H1 (cell line): ENCODE measurements at regions not wholly inside any gene's neighbourhood (a gene's known extent, or its start where the extent isn't known, plus 50 kb on each side); places are given as distances from the start of the nearest gene placed in this dataset.

Experiments used
- CTCF ChIA-PET: fragments of 300-600 bp; sonication (Branson Sonifier 250); formaldehyde crosslinking; loops from one replicate; lab custom pipeline; 2021; ENCODE audit not compliant: partially characterized antibody; lab: Charles Lee
- POLR2A ChIA-PET: fragments of 300-600 bp; sonication (Branson Sonifier 250); formaldehyde crosslinking; loops from one replicate; lab custom pipeline; 2021; ENCODE audit warnings: inconsistent platforms; ENCODE audit not compliant: partially characterized antibody; lab: Charles Lee
- DNase-seq, 2 experiments: peaks; one replicate each; pipeline versions ENCODE4 v3.0.0 to v3.0.0-alpha.2; 2010 to 2022; ENCODE audit warnings: low spot score in 2 of 2, low read depth in 1 of 2, mixed read lengths in 1 of 2
- FAIRE-seq: peaks from 2 replicates; lab custom pipeline; 2011; peaks lifted over from hg19 to GRCh38; lab: Jason Lieb, UNC
- H2AFZ ChIP-seq: 2 replicates; pipeline ENCODE4 v1.8.1; 2012; ENCODE audit warnings: low read length, inconsistent platforms
- H2AK5ac ChIP-seq: 2 replicates; pipeline ENCODE4 v1.6.1; 2013; ENCODE audit warnings: low read depth, low read length
- H2BK120ac ChIP-seq: replicated peaks from 2 replicates; pipeline ENCODE3; 2013; ENCODE audit warnings: low read depth, low read length, inconsistent platforms
- H2BK12ac ChIP-seq: 2 replicates; pipeline ENCODE4 v1.6.1; 2013; ENCODE audit warnings: low read depth, low read length
- H2BK15ac ChIP-seq: 2 replicates; pipeline ENCODE4 v1.6.1; 2013; ENCODE audit warnings: low read length
- H2BK20ac ChIP-seq: 2 replicates; pipeline ENCODE4 v1.6.1; 2013; ENCODE audit warnings: low read length
- H2BK5ac ChIP-seq: 2 replicates; pipeline ENCODE4 v1.6.1; 2013; ENCODE audit warnings: low read depth, low read length
- H3K14ac ChIP-seq: 2 replicates; pipeline ENCODE4 v1.6.1; 2013; ENCODE audit warnings: inconsistent platforms; ENCODE audit not compliant: insufficient read length
- H3K18ac ChIP-seq: 2 replicates; pipeline ENCODE4 v1.6.1; 2013; ENCODE audit warnings: low read length; ENCODE audit errors: extremely low read depth
- H3K23ac ChIP-seq: 2 replicates; pipeline ENCODE4 v1.6.1; 2013; ENCODE audit warnings: inconsistent platforms; ENCODE audit not compliant: insufficient read length
- H3K23me2 ChIP-seq: 2 replicates; pipeline ENCODE4 v1.6.1; 2013; ENCODE audit warnings: low read depth, low read length
- H3K27ac ChIP-seq: 2 replicates; pipeline ENCODE4 v1.6.1; 2011; ENCODE audit warnings: low read depth, low read length, inconsistent platforms
- H3K27me3 ChIP-seq, 4 experiments: replicated peaks in 1 of 4; 1 replicate in 1 of 4; 2 replicates in 3 of 4; pipeline versions ENCODE4 v1.6.1 to v1.8.1; 2011 to 2013; ENCODE audit warnings: low read length in 3 of 4, mild to moderate bottlenecking in 3 of 4, inconsistent platforms in 2 of 4, mixed read lengths in 2 of 4, moderate library complexity in 1 of 4; ENCODE audit not compliant: control insufficient read depth in 3 of 4, insufficient read depth in 3 of 4; ENCODE audit errors: extremely low read depth in 1 of 4
- H3K36me3 ChIP-seq, 4 experiments: 2 replicates each; pipeline versions ENCODE4 v1.6.1 to v1.8.1; 2011 to 2013; ENCODE audit warnings: mild to moderate bottlenecking in 4 of 4, low read length in 3 of 4, moderate library complexity in 2 of 4, control low read depth in 1 of 4, inconsistent platforms in 1 of 4; ENCODE audit not compliant: insufficient read depth in 4 of 4, control insufficient read depth in 2 of 4
- H3K4ac ChIP-seq: replicated peaks from 2 replicates; pipeline ENCODE3; 2013; ENCODE audit warnings: low read length, low read depth, mixed read lengths, inconsistent platforms; ENCODE audit not compliant: insufficient read length
- H3K4me1 ChIP-seq, 4 experiments: replicated peaks in 1 of 4; 1 replicate in 1 of 4; 2 replicates in 3 of 4; pipeline versions ENCODE4 v1.6.1 to v1.8.1; 2011 to 2013; ENCODE audit warnings: low read length in 3 of 4, inconsistent platforms in 2 of 4, mixed read lengths in 1 of 4; ENCODE audit not compliant: insufficient read depth in 4 of 4, control insufficient read depth in 3 of 4
- H3K4me2 ChIP-seq, 2 experiments: 2 replicates each; pipeline versions ENCODE4 v1.6.1 to v1.8.1; 2011 to 2013; ENCODE audit warnings: low read depth in 2 of 2, low read length in 2 of 2, control low read depth in 1 of 2, inconsistent platforms in 1 of 2, mild to moderate bottlenecking in 1 of 2; ENCODE audit not compliant: insufficient read depth in 1 of 2
- H3K4me3 ChIP-seq, 4 experiments: fragments of 200-600, 300-600 bp in 1 of 4; sonication (generic), shearing (Covaris generic), sonication (Bioruptor Twin) in 1 of 4; 2 replicates each; pipeline versions ENCODE4 v1.5.1 to v1.8.1; 2011 to 2016; ENCODE audit warnings: low read length in 4 of 4, low read depth in 3 of 4, control low read depth in 2 of 4, inconsistent platforms in 2 of 4, mild to moderate bottlenecking in 2 of 4, mixed read lengths in 1 of 4, moderate library complexity in 1 of 4; ENCODE audit not compliant: insufficient read depth in 2 of 4; ENCODE audit errors: extremely low read depth in 1 of 4
- H3K56ac ChIP-seq: replicated peaks from 2 replicates; pipeline ENCODE3; 2013; ENCODE audit warnings: low read depth, mild to moderate bottlenecking, mixed read lengths, low read length, inconsistent platforms; ENCODE audit not compliant: insufficient read length
- H3K79me1 ChIP-seq: 2 replicates; pipeline ENCODE4 v1.6.1; 2013; ENCODE audit warnings: low read depth, low read length, control low read depth
- H3K79me2 ChIP-seq, 2 experiments: 2 replicates each; pipeline versions ENCODE4 v1.6.1 to v1.8.1; 2012 to 2013; ENCODE audit warnings: low read length in 2 of 2, mild to moderate bottlenecking in 2 of 2, inconsistent platforms in 1 of 2; ENCODE audit not compliant: insufficient read depth in 2 of 2, control insufficient read depth in 1 of 2
- H3K9ac ChIP-seq, 4 experiments: replicated peaks in 1 of 4; 1 replicate in 1 of 4; 2 replicates in 3 of 4; pipeline versions ENCODE4 v1.6.1 to v1.8.1; 2011 to 2013; ENCODE audit warnings: low read depth in 3 of 4, low read length in 3 of 4, control low read depth in 2 of 4, mild to moderate bottlenecking in 2 of 4, moderate library complexity in 2 of 4, inconsistent platforms in 1 of 4; ENCODE audit errors: extremely low read depth in 1 of 4
- H3K9me3 ChIP-seq, 2 experiments: 2 replicates each; pipeline versions ENCODE4 v1.6.1 to v1.8.1; 2012 to 2013; ENCODE audit warnings: mild to moderate bottlenecking in 2 of 2, moderate library complexity in 2 of 2, control low read depth in 1 of 2, inconsistent platforms in 1 of 2, low read depth in 1 of 2, low read length in 1 of 2, mixed read lengths in 1 of 2; ENCODE audit not compliant: insufficient read depth in 2 of 2
- H4K20me1 ChIP-seq, 2 experiments: replicated peaks in 1 of 2; 2 replicates each; pipeline versions ENCODE3 to v1.8.1; 2011 to 2013; ENCODE audit warnings: inconsistent platforms in 2 of 2, low read length in 2 of 2, mild to moderate bottlenecking in 1 of 2; ENCODE audit not compliant: insufficient read depth in 2 of 2, control insufficient read depth in 1 of 2
- H4K5ac ChIP-seq: 2 replicates; pipeline ENCODE4 v1.6.1; 2013; ENCODE audit warnings: low read length, low read depth, mixed read lengths, inconsistent platforms; ENCODE audit not compliant: insufficient read length
- H4K8ac ChIP-seq: 2 replicates; pipeline ENCODE4 v1.8.0; 2013; ENCODE audit warnings: mild to moderate bottlenecking, moderate library complexity, low read length, inconsistent platforms; ENCODE audit not compliant: insufficient read depth; ENCODE audit errors: extremely low read depth
- H4K91ac ChIP-seq: replicated peaks from 2 replicates; pipeline ENCODE3; 2013; ENCODE audit warnings: low read length, mixed read lengths, inconsistent platforms; ENCODE audit not compliant: insufficient read length
- BACH1 ChIP-seq: IDR thresholded peaks from 2 replicates; pipeline ENCODE4 v1.6.1; 2012; ENCODE audit warnings: low read length, improper control_type of control experiment
- BRCA1 ChIP-seq: IDR thresholded peaks from 2 replicates; pipeline ENCODE4 v1.6.1; 2012; ENCODE audit warnings: low read depth, low read length, improper control_type of control experiment
- CBX8 ChIP-seq: fragments of 300-800, 300-1000 bp; sonication (generic); IDR thresholded peaks from 2 replicates; pipeline ENCODE4 v1.7.1; 2016; ENCODE audit warnings: low read depth, low read length, borderline replicate concordance
- EP300 ChIP-seq, 2 experiments: IDR thresholded peaks; 1 replicate in 1 of 2; 2 replicates in 1 of 2; pipeline ENCODE4 v1.6.1; 2011 to 2012; ENCODE audit warnings: low read depth in 2 of 2, low read length in 2 of 2, mild to moderate bottlenecking in 2 of 2, borderline replicate concordance in 1 of 2, inconsistent platforms in 1 of 2, moderate library complexity in 1 of 2
- EZH2 ChIP-seq: fragments of 200-600 bp; sonication (generic); IDR thresholded peaks from 2 replicates; pipeline ENCODE4 v1.7.1; 2012; ENCODE audit warnings: low read depth, mild to moderate bottlenecking, moderate library complexity, low read length, inconsistent platforms; ENCODE audit not compliant: severe bottlenecking
- JUND ChIP-seq: IDR thresholded peaks from 2 replicates; pipeline ENCODE4 v1.6.1; 2011; ENCODE audit warnings: mild to moderate bottlenecking, improper control_type of control experiment, low read length
- KDM4A ChIP-seq: IDR thresholded peaks from one replicate; pipeline ENCODE4 v1.7.1; 2012; ENCODE audit warnings: low read depth, mild to moderate bottlenecking, moderate library complexity, low read length, inconsistent platforms; ENCODE audit not compliant: severe bottlenecking
- NRF1 ChIP-seq: IDR thresholded peaks from 2 replicates; pipeline ENCODE4 v1.6.1; 2011; ENCODE audit warnings: mild to moderate bottlenecking, low read depth, low read length, improper control_type of control experiment
- POLR2A ChIP-seq, 2 experiments: IDR thresholded peaks; 1 replicate in 1 of 2; 2 replicates in 1 of 2; pipeline ENCODE4 v1.6.1; 2011; ENCODE audit warnings: low read depth in 2 of 2, low read length in 2 of 2, mild to moderate bottlenecking in 2 of 2; ENCODE audit errors: control extremely low read depth in 1 of 2
- RBBP5 ChIP-seq: IDR thresholded peaks from 2 replicates; pipeline ENCODE4 v1.7.1; 2012; ENCODE audit warnings: low read depth, mild to moderate bottlenecking, inconsistent platforms, low read length, moderate library complexity, borderline replicate concordance
- RFX5 ChIP-seq: IDR thresholded peaks from 2 replicates; pipeline ENCODE4 v1.6.1; 2011; ENCODE audit warnings: low read depth, low read length, improper control_type of control experiment, borderline replicate concordance
- SP1 ChIP-seq: IDR thresholded peaks from 2 replicates; pipeline ENCODE4 v1.6.1; 2011; ENCODE audit warnings: low read depth, low read length
- TCF12 ChIP-seq: IDR thresholded peaks from 2 replicates; pipeline ENCODE4 v1.6.1; 2011; ENCODE audit warnings: low read depth, mild to moderate bottlenecking, low read length
- YY1 ChIP-seq: IDR thresholded peaks from 2 replicates; pipeline ENCODE4 v1.6.1; 2011; ENCODE audit warnings: low read depth, mild to moderate bottlenecking, low read length
- WGBS, 2 experiments: shearing (Covaris generic) in 1 of 2; methylation state at CpG; one replicate each; pipeline versions ENCODE4 v1.1.6 to v1.1.7; 2013 to 2015; ENCODE audit warnings: low lambda C conversion rate in 2 of 2, mixed read lengths in 2 of 2, inconsistent platforms in 1 of 2, low coverage in 1 of 2, missing lambda C conversion rate in 1 of 2; ENCODE audit not compliant: insufficient replicate concordance in 2 of 2, insufficient coverage in 1 of 2, insufficient read length in 1 of 2; ENCODE audit errors: extremely low coverage in 1 of 2, missing lambda C conversion rate in 1 of 2; 5-methylcytosine and 5-hydroxymethylcytosine counted together
- TF ChIP-seq, protein P1 (sequence below): IDR thresholded peaks from 2 replicates; pipeline ENCODE4 v1.6.1; 2012; ENCODE audit warnings: inconsistent platforms

GRCh38 chr7:153100691-153101237, 341.2 kb downstream of the ACTR3B start:
- no peaks in the 10 kb centered on the region for H3K79me2 ChIP-seq
- H3K14ac ChIP-seq = no peak overlapping the region
- no peak overlapping the region for H2BK15ac ChIP-seq
- no peak overlapping the region for H2BK5ac ChIP-seq
- no peak overlapping the region for H3K27ac ChIP-seq
- no peak overlapping the region for H3K4me3 ChIP-seq
- no peak overlapping the region for H2AK5ac ChIP-seq
- no peak overlapping the region for H3K23ac ChIP-seq
- no peak overlapping the region for H3K4ac ChIP-seq
- H2BK20ac ChIP-seq = no peak overlapping the region
- ChIA-PET POLR2A (no interaction called here), CTCF (interaction anchor here (0.6 to 1.6 kb wide), 2 partner anchors 10 to 13 kb away, joined by 4 to 5 read pairs; no protein-coding TSS in a partner anchor)
- no peak overlapping the region for H4K5ac ChIP-seq
- H3K4me2 ChIP-seq = no peak overlapping the region
- no peak overlapping the region for H3K18ac ChIP-seq
- H3K79me1 ChIP-seq = no peaks in the 10 kb centered on the region
- no peak for FAIRE-seq
- H2BK120ac ChIP-seq = no peak overlapping the region
- H2BK12ac ChIP-seq = no peak overlapping the region
- no peak overlapping the region for H2AFZ ChIP-seq
- WGBS, 2 experiments = 83% methylated on average over 11 of the region's 11 CpGs; no CpG with 5 or more reads in 1 of the 2 experiments
- no peak overlapping the region for H3K56ac ChIP-seq
- DNase-seq = no peak
- H3K27me3 ChIP-seq = no peaks in the 10 kb centered on the region
- no peak overlapping the region for H4K8ac ChIP-seq
- no peaks in the 10 kb centered on the region for H4K20me1 ChIP-seq
- H3K36me3 ChIP-seq = no peaks in the 10 kb centered on the region
- no peak overlapping the region for H4K91ac ChIP-seq
- H3K9ac ChIP-seq = no peak overlapping the region
- H3K23me2 ChIP-seq = no peaks in the 10 kb centered on the region
- H3K9me3 ChIP-seq = no peaks in the 10 kb centered on the region
- H3K4me1 ChIP-seq = no peaks in the 10 kb centered on the region
- TF ChIP-seq RBBP5 (no peak), BACH1 (no peak), JUND (no peak), SP1 (no peak), YY1 (no peak), RFX5 (no peak), BRCA1 (no peak), EZH2 (no peak), EP300 (IDR thresholded peaks at IDR 0.05; ENCODE audit: borderline replicate concordance in 1 of 2, low read depth in 2 of 2, low read length in 2 of 2) (no peak), NRF1 (no peak), KDM4A (no peak), POLR2A (IDR thresholded peaks at IDR 0.05; ENCODE audit: control extremely low read depth in 1 of 2, low read depth in 2 of 2, low read length in 2 of 2) (no peak), CBX8 (no peak), TCF12 (no peak)
- TF ChIP-seq, protein P1, sequence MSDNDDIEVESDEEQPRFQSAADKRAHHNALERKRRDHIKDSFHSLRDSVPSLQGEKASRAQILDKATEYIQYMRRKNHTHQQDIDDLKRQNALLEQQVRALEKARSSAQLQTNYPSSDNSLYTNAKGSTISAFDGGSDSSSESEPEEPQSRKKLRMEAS = no peak
